HG02943 (cell line): ENCODE measurements at regions not wholly inside any gene's neighbourhood (a gene's known extent, or its start where the extent isn't known, plus 50 kb on each side); places are given as distances from the start of the nearest gene placed in this dataset.

Source experiments
- ATAC-seq: cut with Tn5 transposase; IDR thresholded peaks from one replicate; pipeline ENCODE4 v1.9.1; 2021; ENCODE audit warnings: mild to moderate bottlenecking, low read depth, moderate library complexity; ENCODE audit not compliant: unreplicated experiment

- ATAC-seq: no peak
These were observed 370.2 kb upstream of the E2F7 start for GRCh38 chr12:77435446-77436091.

GRCh38 chr12:77433799-77434198 lies 368.4 kb upstream of the E2F7 start:
- ATAC-seq: no peak

- no peak for ATAC-seq
These were observed 364.1 kb upstream of the E2F7 start for GRCh38 chr12:77429426-77429825.

- no peak for ATAC-seq
These were observed 355.8 kb upstream of the E2F7 start for GRCh38 chr12:77421152-77421551.

GRCh38 chr12:77409551-77409950 lies 344.2 kb upstream of the E2F7 start:
- no peak for ATAC-seq

- ATAC-seq: no peak
These were observed 342.6 kb upstream of the E2F7 start for GRCh38 chr12:77407931-77408330.

- no peak for ATAC-seq
These were observed 341.0 kb upstream of the E2F7 start for GRCh38 chr12:77406219-77406905.

GRCh38 chr12:77402716-77403115 lies 337.3 kb upstream of the E2F7 start:
- no peak for ATAC-seq

GRCh38 chr12:77401770-77402081 lies 336.4 kb upstream of the E2F7 start:
- ATAC-seq: no peak

GRCh38 chr12:77401064-77401769 lies 335.8 kb upstream of the E2F7 start:
- ATAC-seq: no peak

- no peak for ATAC-seq
These were observed 327.2 kb upstream of the E2F7 start for GRCh38 chr12:77392467-77393088.

- no peak for ATAC-seq
These were observed 323.3 kb upstream of the E2F7 start for GRCh38 chr12:77388445-77389265.

- no peak for ATAC-seq
These were observed 322.3 kb upstream of the E2F7 start for GRCh38 chr12:77387671-77388070.

GRCh38 chr12:77387214-77387613 lies 321.8 kb upstream of the E2F7 start:
- ATAC-seq: no peak

GRCh38 chr12:77384941-77385340 lies 319.6 kb upstream of the E2F7 start:
- no peak for ATAC-seq

- no peak for ATAC-seq
These were observed 316.9 kb upstream of the E2F7 start for GRCh38 chr12:77382096-77382742.

GRCh38 chr12:77377622-77378021 lies 312.3 kb upstream of the E2F7 start:
- ATAC-seq: no peak

GRCh38 chr12:77377116-77377515 lies 311.7 kb upstream of the E2F7 start:
- ATAC-seq: no peak

GRCh38 chr12:77374673-77375072 lies 309.3 kb upstream of the E2F7 start:
- no peak for ATAC-seq

GRCh38 chr12:77372494-77372893 lies 307.1 kb upstream of the E2F7 start:
- ATAC-seq: no peak
